ENCODE measurements at regions not wholly inside any gene's neighbourhood (a gene's known extent, or its start where the extent isn't known, plus 50 kb on each side); places are given as distances from the start of the nearest gene placed in this dataset.

- Histone ChIP-seq H3K36me3 (no peaks in the 10 kb centered on the region), H3K9me3 (no peaks in the 10 kb centered on the region), H3K4me1 (ENCODE audit: control insufficient read depth in 1 of 2, low read depth in 2 of 2) (peaks cover 10 to 13% of the 10 kb centered on the region in 2 donors), H3K4me3 (no peak overlapping the region), H3K27ac (no peak overlapping the region), H3K27me3 (replicated peaks; ENCODE audit: insufficient read depth) (no peaks in the 10 kb centered on the region)
- ATAC-seq (ENCODE audit: insufficient number of reproducible peaks, low FRiP score, low read depth) = no peak
- TF ChIP-seq, protein P1, sequence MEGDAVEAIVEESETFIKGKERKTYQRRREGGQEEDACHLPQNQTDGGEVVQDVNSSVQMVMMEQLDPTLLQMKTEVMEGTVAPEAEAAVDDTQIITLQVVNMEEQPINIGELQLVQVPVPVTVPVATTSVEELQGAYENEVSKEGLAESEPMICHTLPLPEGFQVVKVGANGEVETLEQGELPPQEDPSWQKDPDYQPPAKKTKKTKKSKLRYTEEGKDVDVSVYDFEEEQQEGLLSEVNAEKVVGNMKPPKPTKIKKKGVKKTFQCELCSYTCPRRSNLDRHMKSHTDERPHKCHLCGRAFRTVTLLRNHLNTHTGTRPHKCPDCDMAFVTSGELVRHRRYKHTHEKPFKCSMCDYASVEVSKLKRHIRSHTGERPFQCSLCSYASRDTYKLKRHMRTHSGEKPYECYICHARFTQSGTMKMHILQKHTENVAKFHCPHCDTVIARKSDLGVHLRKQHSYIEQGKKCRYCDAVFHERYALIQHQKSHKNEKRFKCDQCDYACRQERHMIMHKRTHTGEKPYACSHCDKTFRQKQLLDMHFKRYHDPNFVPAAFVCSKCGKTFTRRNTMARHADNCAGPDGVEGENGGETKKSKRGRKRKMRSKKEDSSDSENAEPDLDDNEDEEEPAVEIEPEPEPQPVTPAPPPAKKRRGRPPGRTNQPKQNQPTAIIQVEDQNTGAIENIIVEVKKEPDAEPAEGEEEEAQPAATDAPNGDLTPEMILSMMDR (IDR thresholded peaks at IDR 0.05) = no peak
- DNase-seq (ENCODE audit: low spot score) = no peak
Observed at GRCh38 chr13:85243831-85244230, 555.4 kb downstream of the SLITRK6 start.

DNA sequence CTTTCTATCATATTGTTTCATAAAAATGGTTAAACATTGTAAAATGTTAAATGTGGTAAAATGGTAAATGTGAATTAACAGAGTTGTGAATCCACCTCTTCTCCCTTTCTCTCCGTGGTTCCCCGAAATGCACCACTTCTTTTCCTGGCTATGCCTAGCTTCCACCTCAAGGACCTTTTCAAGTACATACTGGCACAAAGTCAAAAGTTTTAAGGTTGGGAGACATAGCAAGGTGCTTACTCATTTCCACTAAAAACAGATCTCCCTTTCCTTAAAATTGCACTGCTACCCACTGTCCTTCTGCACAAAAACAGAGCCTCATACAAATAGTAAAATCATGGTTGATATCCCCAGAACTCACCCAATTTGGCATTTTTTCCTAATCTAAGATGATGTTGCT, 558.2 kb downstream of the SLITRK6 start:
- H3K27ac ChIP-seq = no peak overlapping the region
- no peaks in the 10 kb centered on the region for H3K9me3 ChIP-seq
- ATAC-seq (ENCODE audit: insufficient number of reproducible peaks, low FRiP score, low read depth) = no peak
- no peak overlapping the region for H3K4me3 ChIP-seq
- TF ChIP-seq, protein P1 (IDR thresholded peaks at IDR 0.05) = no peak
- peaks cover 10 to 13% of the 10 kb centered on the region in 2 donors for H3K4me1 ChIP-seq (ENCODE audit: control insufficient read depth in 1 of 2, low read depth in 2 of 2)
- no peaks in the 10 kb centered on the region for H3K36me3 ChIP-seq
- H3K27me3 ChIP-seq (replicated peaks; ENCODE audit: insufficient read depth) = no peaks in the 10 kb centered on the region
- DNase-seq (ENCODE audit: low spot score) = no peak

GRCh38 chr13:85236413-85236812, 562.8 kb downstream of the SLITRK6 start:
- no peaks in the 10 kb centered on the region for H3K9me3 ChIP-seq
- H3K27ac ChIP-seq = no peak overlapping the region
- H3K36me3 ChIP-seq = no peaks in the 10 kb centered on the region
- H3K27me3 ChIP-seq (replicated peaks; ENCODE audit: insufficient read depth) = no peaks in the 10 kb centered on the region
- peaks cover 0 to 5% of the 10 kb centered on the region in 2 donors for H3K4me1 ChIP-seq (ENCODE audit: control insufficient read depth in 1 of 2, low read depth in 2 of 2)
- H3K4me3 ChIP-seq = no peak overlapping the region
- DNase-seq (ENCODE audit: low spot score) (no peak), ATAC-seq (ENCODE audit: insufficient number of reproducible peaks, low FRiP score, low read depth) (no peak)
- TF ChIP-seq, protein P1 (IDR thresholded peaks at IDR 0.05) = no peak

DNA sequence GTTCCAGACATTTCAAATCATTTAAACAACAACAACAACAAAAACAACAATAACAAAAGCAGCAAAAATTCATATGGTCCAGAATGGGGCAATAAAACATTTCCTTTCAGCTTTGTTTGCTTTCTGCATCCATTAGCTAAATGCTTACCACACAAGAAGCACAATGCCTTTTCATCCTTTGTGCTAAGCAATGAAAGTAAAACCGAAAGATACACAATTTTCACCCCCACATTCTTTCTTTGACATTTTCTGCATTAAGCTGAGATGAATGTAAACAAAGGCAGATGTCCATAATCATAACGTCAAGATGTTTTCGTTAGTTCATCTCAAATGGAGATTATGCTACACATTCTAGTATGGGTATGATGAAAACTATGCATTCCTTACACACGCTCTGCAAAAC, 568.5 kb downstream of the SLITRK6 start:
- TF ChIP-seq, protein P1 (IDR thresholded peaks at IDR 0.05) = no peak
- DNase-seq (ENCODE audit: low spot score) = no peak
- H3K27me3 ChIP-seq (replicated peaks; ENCODE audit: insufficient read depth) = no peaks in the 10 kb centered on the region
- no peaks in the 10 kb centered on the region for H3K9me3 ChIP-seq
- no peak overlapping the region for H3K4me3 ChIP-seq
- ATAC-seq (ENCODE audit: insufficient number of reproducible peaks, low FRiP score, low read depth) = no peak
- no peaks in the 10 kb centered on the region for H3K4me1 ChIP-seq (ENCODE audit: control insufficient read depth in 1 of 2, low read depth in 2 of 2)
- H3K36me3 ChIP-seq = no peaks in the 10 kb centered on the region
- H3K27ac ChIP-seq = no peak overlapping the region

DNA sequence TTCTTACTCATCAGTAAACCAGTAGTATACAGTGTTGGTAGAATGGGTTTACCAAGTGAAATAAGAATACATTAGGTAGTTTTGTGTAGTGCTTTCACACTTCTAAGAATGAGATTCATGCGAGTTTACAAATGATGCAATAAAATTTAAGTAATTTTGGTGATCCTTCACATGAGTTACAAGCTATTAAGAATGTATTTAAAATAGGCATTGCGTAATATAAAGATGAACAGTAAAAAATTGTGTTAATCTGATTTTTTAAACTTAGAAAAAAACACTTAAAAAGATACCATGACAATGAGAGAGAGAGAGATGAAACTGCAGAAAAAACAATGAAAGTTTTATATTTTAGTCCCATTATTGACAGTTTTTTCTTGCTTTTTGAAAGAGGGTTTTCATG, 570.5 kb downstream of the SLITRK6 start:
- H3K36me3 ChIP-seq = no peaks in the 10 kb centered on the region
- no peak overlapping the region for H3K4me3 ChIP-seq
- no peaks in the 10 kb centered on the region for H3K27me3 ChIP-seq (replicated peaks; ENCODE audit: insufficient read depth)
- H3K9me3 ChIP-seq = no peaks in the 10 kb centered on the region
- H3K4me1 ChIP-seq (ENCODE audit: control insufficient read depth in 1 of 2, low read depth in 2 of 2) = no peaks in the 10 kb centered on the region
- no peak overlapping the region for H3K27ac ChIP-seq
- DNase-seq (ENCODE audit: low spot score) = no peak
- TF ChIP-seq, protein P1 (IDR thresholded peaks at IDR 0.05) = no peak
- ATAC-seq (ENCODE audit: insufficient number of reproducible peaks, low FRiP score, low read depth) = no peak
